Liver (tissue), 8 donors: ENCODE measurements at regions not wholly inside any gene's neighbourhood (a gene's known extent, or its start where the extent isn't known, plus 50 kb on each side); places are given as distances from the start of the nearest gene placed in this dataset.
"Not testable (repeated sequence)": the region's sequence is repeated elsewhere in the genome, so short reads cannot be mapped to it uniquely, and the experiment has no call there.

Source experiments
- DNase-seq: peaks from one replicate; pipeline ENCODE4 v3.0.0-alpha.2; 2017; ENCODE audit warnings: low spot score
- H3K27ac ChIP-seq, 2 donors: one replicate each; pipeline ENCODE4 v1.7.0; 2013; ENCODE audit warnings: inconsistent platforms in 2 of 2, low read length in 2 of 2, control low read depth in 1 of 2, low read depth in 1 of 2, mild to moderate bottlenecking in 1 of 2
- H3K27me3 ChIP-seq, 4 donors: one replicate each; pipeline versions ENCODE4 v1.6.1 to v1.7.0; 2013; ENCODE audit warnings: low read length in 3 of 4, inconsistent platforms in 1 of 4, mild to moderate bottlenecking in 1 of 4, moderate library complexity in 1 of 4; ENCODE audit not compliant: control insufficient read depth in 4 of 4, insufficient read depth in 4 of 4
- H3K36me3 ChIP-seq, 4 donors: one replicate each; pipeline versions ENCODE4 v1.6.1 to v1.7.0; 2013; ENCODE audit warnings: low read length in 3 of 4, mild to moderate bottlenecking in 3 of 4, low read depth in 1 of 4, moderate library complexity in 1 of 4; ENCODE audit not compliant: control insufficient read depth in 4 of 4, insufficient read depth in 3 of 4
- H3K4me1 ChIP-seq, 4 donors: one replicate each; pipeline versions ENCODE4 v1.6.1 to v1.7.0; 2013; ENCODE audit warnings: low read length in 3 of 4, mild to moderate bottlenecking in 3 of 4, moderate library complexity in 1 of 4; ENCODE audit not compliant: control insufficient read depth in 4 of 4, insufficient read depth in 4 of 4
- H3K4me3 ChIP-seq, 3 donors: one replicate each; pipeline versions ENCODE4 v1.6.1 to v1.7.0; 2013; ENCODE audit warnings: low read length in 3 of 3, control low read depth in 1 of 3, low read depth in 1 of 3, mild to moderate bottlenecking in 1 of 3
- H3K9ac ChIP-seq, 2 donors: one replicate each; pipeline ENCODE4 v1.7.0; 2013; ENCODE audit warnings: low read length in 2 of 2, mild to moderate bottlenecking in 2 of 2, moderate library complexity in 2 of 2, control low read depth in 1 of 2, low read depth in 1 of 2
- H3K9me3 ChIP-seq, 4 donors: one replicate each; pipeline versions ENCODE4 v1.6.1 to v1.7.0; 2013; ENCODE audit warnings: low read length in 3 of 4; ENCODE audit not compliant: control insufficient read depth in 4 of 4
- EGR1 ChIP-seq, 2 donors: IDR thresholded peaks; 2 replicates each; pipeline ENCODE4 v1.6.1; 2016 to 2018; ENCODE audit warnings: antibody characterized with exemption in 2 of 2, low read depth in 2 of 2
- FOXA1 ChIP-seq: IDR thresholded peaks from 2 replicates; pipeline ENCODE4 v1.6.1; 2016; ENCODE audit warnings: antibody characterized with exemption
- RAD21 ChIP-seq, 2 donors: IDR thresholded peaks; 2 replicates each; pipeline ENCODE4 v1.6.1; 2016; ENCODE audit warnings: antibody characterized with exemption in 2 of 2, mild to moderate bottlenecking in 2 of 2
- SP1 ChIP-seq: IDR thresholded peaks from 2 replicates; pipeline ENCODE4 v1.6.1; 2018; ENCODE audit warnings: antibody characterized with exemption, mild to moderate bottlenecking
- WGBS: extraction: QIAGEN DNeasy Blood & Tissue Kit; methylation state at CpG from one replicate; pipeline ENCODE4 v1.1.7; 2013; 5-methylcytosine and 5-hydroxymethylcytosine counted together
- TF ChIP-seq, protein P1 (sequence below): IDR thresholded peaks from 2 replicates; pipeline ENCODE4 v1.6.1; 2016; ENCODE audit warnings: antibody characterized with exemption
- TF ChIP-seq, protein P2 (sequence below): IDR thresholded peaks from 2 replicates; pipeline ENCODE4 v1.6.1; 2016; ENCODE audit warnings: antibody characterized with exemption
- TF ChIP-seq, protein P3 (sequence below): fragments of 150-350 bp; IDR thresholded peaks from 2 replicates; pipeline ENCODE4 v1.5.1; 2017; ENCODE audit warnings: improper control_type of control experiment, low read depth, low read length; ENCODE audit not compliant: missing input control
- TF ChIP-seq, protein P4 (sequence below): IDR thresholded peaks from 2 replicates; pipeline ENCODE4 v1.6.1; 2016; ENCODE audit warnings: antibody characterized with exemption
- TF ChIP-seq, protein P5 (sequence below): IDR thresholded peaks from 2 replicates; pipeline ENCODE4 v1.6.1; 2016; ENCODE audit warnings: antibody characterized with exemption, mild to moderate bottlenecking
- donor health status: healthy.
- donor health status: healthy.
- donor health status: healthy.
- donor health status: healthy.
- donor health status: healthy.

DNA sequence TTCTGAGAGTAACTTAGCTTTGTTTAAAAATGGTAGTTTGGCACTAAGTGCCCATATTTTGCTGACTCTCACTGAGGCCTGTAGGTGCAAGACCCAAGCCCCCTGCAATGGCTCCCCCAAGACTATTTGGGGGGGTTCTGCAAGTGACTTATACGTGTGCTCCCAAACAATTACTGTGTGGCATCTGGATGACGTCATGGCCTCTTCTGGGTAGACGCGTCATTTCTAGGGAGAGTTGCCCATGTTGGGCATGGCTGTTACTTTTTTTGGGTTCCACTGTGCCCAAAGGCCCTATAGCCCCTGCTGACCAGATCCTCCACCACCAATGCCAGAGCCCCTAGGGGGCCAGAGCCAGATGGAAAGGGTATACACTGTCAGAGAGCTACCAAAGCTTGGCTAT, 110.3 kb upstream of the MYLIP start (continued):
- TF ChIP-seq, protein P1, sequence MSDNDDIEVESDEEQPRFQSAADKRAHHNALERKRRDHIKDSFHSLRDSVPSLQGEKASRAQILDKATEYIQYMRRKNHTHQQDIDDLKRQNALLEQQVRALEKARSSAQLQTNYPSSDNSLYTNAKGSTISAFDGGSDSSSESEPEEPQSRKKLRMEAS, result no peak

DNA sequence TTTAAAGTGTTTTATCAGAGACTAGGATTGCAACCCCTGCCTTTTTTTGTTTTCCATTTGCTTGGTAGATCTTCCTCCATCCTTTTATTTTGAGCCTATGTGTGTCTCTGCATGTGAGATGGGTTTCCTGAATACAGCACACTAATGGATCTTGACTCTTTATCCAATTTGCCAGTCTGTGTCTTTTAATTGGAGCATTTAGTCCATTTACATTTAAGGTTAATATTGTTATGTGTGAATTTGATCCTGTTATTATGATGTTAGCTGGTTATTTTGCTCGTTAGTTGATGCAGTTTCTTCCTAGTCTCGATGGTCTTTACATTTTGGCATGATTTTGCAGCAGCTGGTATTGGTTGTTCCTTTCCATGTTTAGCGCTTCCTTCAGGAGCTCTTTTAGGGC, 114.6 kb upstream of the MYLIP start:
- H3K9me3 ChIP-seq, H3K27me3 ChIP-seq, H3K4me1 ChIP-seq, DNase-seq, H3K27ac ChIP-seq, H3K36me3 ChIP-seq, H3K9ac ChIP-seq, H3K4me3 ChIP-seq: not testable (repeated sequence)
- WGBS, result 68% methylated on average over 2 of the region's 3 CpGs

DNA sequence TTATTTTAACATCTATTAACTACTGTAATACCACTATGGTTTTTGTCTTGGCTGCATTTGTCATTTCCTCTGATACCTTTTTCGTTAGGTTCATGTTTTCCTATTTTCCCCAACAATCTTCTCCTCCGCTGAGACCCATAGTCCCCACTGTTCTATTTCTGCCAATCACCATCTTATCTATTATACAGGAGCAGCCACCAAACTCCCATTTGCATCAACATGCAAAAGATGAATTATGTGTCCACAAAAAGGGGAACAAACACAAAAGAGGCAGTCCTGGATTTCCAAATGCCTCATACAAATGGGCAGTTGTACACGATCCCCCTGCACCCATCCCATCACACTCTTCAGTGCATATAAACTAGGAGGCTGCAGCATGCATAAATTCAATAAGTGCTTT, 121.7 kb upstream of the MYLIP start:
- Histone ChIP-seq H3K9ac (no peak overlapping the region), H3K4me1 (no peaks in the 10 kb centered on the region), H3K4me3 (no peak overlapping the region), H3K36me3 (no peaks in the 10 kb centered on the region), H3K27ac (no peak overlapping the region), H3K27me3 (peaks cover 0 to 4% (median 0%) of the 10 kb centered on the region in 4 donors), H3K9me3 (no peaks in the 10 kb centered on the region)
- 63% methylated on average over 3 of the region's 3 CpGs for WGBS
- TF ChIP-seq, protein P2, sequence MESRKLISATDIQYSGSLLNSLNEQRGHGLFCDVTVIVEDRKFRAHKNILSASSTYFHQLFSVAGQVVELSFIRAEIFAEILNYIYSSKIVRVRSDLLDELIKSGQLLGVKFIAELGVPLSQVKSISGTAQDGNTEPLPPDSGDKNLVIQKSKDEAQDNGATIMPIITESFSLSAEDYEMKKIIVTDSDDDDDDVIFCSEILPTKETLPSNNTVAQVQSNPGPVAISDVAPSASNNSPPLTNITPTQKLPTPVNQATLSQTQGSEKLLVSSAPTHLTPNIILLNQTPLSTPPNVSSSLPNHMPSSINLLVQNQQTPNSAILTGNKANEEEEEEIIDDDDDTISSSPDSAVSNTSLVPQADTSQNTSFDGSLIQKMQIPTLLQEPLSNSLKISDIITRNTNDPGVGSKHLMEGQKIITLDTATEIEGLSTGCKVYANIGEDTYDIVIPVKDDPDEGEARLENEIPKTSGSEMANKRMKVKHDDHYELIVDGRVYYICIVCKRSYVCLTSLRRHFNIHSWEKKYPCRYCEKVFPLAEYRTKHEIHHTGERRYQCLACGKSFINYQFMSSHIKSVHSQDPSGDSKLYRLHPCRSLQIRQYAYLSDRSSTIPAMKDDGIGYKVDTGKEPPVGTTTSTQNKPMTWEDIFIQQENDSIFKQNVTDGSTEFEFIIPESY, result no peak
- no peak for TF ChIP-seq FOXA1
- no peak for TF ChIP-seq EGR1 (IDR thresholded peaks at IDR 0.05; ENCODE audit: low read depth in 2 of 2)
- TF ChIP-seq, protein P3, sequence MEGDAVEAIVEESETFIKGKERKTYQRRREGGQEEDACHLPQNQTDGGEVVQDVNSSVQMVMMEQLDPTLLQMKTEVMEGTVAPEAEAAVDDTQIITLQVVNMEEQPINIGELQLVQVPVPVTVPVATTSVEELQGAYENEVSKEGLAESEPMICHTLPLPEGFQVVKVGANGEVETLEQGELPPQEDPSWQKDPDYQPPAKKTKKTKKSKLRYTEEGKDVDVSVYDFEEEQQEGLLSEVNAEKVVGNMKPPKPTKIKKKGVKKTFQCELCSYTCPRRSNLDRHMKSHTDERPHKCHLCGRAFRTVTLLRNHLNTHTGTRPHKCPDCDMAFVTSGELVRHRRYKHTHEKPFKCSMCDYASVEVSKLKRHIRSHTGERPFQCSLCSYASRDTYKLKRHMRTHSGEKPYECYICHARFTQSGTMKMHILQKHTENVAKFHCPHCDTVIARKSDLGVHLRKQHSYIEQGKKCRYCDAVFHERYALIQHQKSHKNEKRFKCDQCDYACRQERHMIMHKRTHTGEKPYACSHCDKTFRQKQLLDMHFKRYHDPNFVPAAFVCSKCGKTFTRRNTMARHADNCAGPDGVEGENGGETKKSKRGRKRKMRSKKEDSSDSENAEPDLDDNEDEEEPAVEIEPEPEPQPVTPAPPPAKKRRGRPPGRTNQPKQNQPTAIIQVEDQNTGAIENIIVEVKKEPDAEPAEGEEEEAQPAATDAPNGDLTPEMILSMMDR, result no peak
- no peak for TF ChIP-seq RAD21 (IDR thresholded peaks at IDR 0.05)
- TF ChIP-seq, protein P4, sequence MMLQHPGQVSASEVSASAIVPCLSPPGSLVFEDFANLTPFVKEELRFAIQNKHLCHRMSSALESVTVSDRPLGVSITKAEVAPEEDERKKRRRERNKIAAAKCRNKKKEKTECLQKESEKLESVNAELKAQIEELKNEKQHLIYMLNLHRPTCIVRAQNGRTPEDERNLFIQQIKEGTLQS, result no peak
- TF ChIP-seq, protein P5, sequence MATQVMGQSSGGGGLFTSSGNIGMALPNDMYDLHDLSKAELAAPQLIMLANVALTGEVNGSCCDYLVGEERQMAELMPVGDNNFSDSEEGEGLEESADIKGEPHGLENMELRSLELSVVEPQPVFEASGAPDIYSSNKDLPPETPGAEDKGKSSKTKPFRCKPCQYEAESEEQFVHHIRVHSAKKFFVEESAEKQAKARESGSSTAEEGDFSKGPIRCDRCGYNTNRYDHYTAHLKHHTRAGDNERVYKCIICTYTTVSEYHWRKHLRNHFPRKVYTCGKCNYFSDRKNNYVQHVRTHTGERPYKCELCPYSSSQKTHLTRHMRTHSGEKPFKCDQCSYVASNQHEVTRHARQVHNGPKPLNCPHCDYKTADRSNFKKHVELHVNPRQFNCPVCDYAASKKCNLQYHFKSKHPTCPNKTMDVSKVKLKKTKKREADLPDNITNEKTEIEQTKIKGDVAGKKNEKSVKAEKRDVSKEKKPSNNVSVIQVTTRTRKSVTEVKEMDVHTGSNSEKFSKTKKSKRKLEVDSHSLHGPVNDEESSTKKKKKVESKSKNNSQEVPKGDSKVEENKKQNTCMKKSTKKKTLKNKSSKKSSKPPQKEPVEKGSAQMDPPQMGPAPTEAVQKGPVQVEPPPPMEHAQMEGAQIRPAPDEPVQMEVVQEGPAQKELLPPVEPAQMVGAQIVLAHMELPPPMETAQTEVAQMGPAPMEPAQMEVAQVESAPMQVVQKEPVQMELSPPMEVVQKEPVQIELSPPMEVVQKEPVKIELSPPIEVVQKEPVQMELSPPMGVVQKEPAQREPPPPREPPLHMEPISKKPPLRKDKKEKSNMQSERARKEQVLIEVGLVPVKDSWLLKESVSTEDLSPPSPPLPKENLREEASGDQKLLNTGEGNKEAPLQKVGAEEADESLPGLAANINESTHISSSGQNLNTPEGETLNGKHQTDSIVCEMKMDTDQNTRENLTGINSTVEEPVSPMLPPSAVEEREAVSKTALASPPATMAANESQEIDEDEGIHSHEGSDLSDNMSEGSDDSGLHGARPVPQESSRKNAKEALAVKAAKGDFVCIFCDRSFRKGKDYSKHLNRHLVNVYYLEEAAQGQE, result no peak
- no peak for TF ChIP-seq SP1
- no peak for DNase-seq
